Forelimb muscle (tissue), 1 donor: ENCODE measurements at regions not wholly inside any gene's neighbourhood (a gene's known extent, or its start where the extent isn't known, plus 50 kb on each side); places are given as distances from the start of the nearest gene placed in this dataset.

Experiments used
- DNase-seq: peaks from one replicate; pipeline ENCODE4 v3.0.0-alpha.2; 2013; ENCODE audit warnings: low read depth

- DNase-seq: no peak
These were observed 244.2 kb upstream of the ZNF507 start for GRCh38 chr19:32101206-32101605.

GRCh38 chr19:32103541-32103940 is 241.9 kb upstream of the ZNF507 start:
- no peak for DNase-seq

- DNase-seq: no peak
These were observed 241.1 kb upstream of the ZNF507 start for GRCh38 chr19:32104153-32104849.

DNA sequence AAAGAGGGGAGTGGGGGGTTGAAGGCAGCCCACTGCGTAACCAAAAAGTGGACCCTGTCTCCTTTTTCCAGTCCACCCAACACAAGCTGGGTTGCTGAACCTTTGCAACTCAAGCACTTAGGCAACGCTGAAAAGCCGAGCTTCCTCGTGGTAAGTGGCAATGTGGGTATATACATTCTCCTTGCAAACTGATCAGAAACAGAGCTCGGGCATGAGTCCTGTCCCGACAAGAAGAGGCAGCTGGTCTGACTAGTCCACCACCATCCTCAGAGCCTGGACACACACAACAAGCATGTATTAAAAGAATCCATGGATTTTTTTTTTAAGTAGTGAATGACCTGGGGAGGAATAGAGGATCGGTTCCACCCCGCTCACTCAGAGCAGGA is 240.6 kb upstream of the ZNF507 start:
- no peak for DNase-seq

DNA sequence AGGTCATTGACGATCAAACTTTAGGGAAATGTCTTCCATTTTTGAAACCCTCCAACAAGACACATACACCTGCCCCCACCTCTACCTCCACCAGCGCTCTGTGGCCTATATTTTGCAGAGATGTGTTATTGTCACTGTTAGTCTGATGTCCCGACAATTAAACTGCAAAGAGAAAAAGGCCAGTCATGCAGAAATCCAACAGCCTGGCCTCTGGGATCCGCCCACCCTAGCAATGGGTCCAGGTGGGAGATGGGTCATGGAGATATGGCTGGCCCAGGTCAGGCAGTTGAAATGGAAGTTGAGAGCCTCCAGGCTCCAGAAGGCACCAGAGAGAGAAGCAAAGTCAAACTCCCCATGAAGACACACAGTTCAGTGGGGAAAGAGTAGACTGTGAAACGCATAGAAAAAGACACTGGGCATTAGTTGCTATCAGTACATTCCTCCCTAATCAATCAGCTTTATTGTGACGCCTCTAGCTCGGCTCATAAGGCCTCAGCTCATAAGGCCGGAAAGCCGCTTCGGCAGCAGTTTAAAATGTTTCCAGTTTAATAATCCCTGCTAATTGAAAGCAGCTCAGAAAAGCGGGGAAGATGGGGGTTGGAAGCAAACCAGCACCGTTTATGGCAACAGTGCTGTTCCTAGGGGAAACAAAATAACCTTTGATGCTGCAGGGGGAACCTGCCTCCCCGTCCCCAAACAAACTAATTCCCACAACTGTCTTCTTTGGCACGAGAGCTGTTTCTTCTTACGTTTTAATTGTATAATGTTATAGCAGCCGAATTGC is 239.7 kb upstream of the ZNF507 start:
- DNase-seq: no peak

- DNase-seq: no peak
These were observed 223.2 kb upstream of the ZNF507 start for GRCh38 chr19:32122258-32122657.

DNA sequence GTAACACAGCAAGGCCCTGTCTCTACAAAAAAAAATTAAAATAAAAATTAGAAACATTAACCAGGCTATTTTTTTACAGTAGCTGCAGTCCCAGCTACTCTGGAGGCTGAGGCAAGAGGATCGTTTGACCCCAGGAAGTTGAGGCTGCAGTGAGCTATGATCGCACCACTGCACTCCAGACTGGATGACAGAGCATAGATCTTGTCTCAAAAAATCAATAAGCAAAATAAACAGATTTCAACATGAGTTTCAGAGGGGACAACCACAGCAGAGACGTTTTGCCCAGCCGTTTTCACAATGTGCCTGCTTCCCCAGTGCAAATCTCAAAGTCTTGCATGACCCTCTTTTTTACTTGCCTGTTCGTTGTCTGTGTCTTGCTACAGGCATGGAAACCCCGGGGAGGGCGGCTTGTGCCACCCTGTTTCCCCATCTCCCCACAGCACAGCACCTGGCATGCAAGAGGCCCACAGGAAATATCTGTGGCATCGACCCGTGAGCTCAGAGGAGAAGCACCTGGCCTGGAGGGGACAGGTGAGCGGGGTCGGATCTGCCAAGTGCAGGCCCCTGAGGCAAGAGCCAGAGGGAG is 222.0 kb upstream of the ZNF507 start:
- no peak for DNase-seq

GRCh38 chr19:32124585-32124984 is 220.8 kb upstream of the ZNF507 start:
- no peak for DNase-seq

DNA sequence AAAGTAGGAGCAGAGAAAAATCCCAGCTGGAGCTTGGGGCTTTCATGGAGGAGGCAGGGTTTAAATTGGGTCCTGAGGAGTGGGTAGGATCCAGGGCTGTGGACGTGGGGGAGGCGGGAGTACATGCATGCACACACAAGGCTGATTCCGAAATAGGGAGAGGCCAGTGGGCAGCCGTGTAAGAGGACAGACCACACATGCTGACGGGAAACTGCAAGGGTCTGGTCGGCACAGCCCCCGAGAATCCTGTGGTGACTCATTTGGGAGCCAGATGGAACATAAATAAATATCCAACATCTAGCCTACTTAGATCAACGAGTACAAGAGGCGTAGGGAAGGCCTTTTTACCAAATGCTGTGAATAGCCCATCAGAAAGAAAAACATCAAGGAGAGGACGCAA is 216.3 kb upstream of the ZNF507 start:
- DNase-seq: no peak

GRCh38 chr19:32130332-32130731 is 215.1 kb upstream of the ZNF507 start:
- DNase-seq: peak; percentile 44

DNA sequence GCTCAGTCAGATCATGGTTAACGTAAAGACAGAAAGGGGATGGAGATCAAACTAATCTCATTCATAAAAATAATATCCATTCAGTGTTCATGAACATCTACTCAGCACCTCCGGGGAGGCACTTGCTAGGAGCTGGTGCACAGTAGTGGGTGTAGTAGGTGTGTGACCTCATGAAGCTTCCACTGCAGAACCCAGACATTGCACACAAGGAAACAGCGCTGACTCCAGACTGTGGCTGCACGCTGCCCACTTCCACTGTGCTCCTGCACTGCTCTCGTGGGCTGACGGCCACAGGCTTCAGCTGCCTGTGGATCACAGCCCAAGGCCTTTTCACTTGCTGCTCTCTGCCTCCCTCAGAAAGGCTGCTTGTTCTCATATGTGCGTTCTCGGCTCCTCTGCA is 214.4 kb upstream of the ZNF507 start:
- peak; percentile 6 for DNase-seq

GRCh38 chr19:32138416-32138815 is 207.0 kb upstream of the ZNF507 start:
- DNase-seq: no peak

GRCh38 chr19:32141840-32142511 is 203.4 kb upstream of the ZNF507 start:
- no peak for DNase-seq

DNA sequence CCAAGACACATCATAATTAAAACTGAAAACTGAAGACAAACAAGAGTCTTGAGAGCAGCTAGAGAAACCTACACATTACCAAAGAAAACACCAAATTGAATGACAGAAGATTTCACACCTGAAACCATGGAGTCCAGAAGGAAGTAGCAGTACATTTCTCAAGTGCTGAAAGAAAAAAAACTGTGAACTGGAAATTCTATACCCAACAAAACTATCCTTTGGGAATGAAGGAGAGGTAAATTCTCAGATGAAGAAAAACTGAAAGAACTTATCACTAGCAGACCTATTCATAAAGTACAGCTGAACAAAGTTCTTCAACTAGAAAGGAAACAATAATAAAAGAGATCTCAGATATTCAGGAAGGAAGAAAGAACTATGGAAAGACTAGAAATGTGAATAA is 198.7 kb upstream of the ZNF507 start:
- DNase-seq: no peak

GRCh38 chr19:32150605-32151004 is 194.8 kb upstream of the ZNF507 start:
- no peak for DNase-seq

- DNase-seq: no peak
These were observed 191.0 kb upstream of the ZNF507 start for GRCh38 chr19:32154418-32154817.

GRCh38 chr19:32164384-32164992 is 180.9 kb upstream of the ZNF507 start:
- no peak for DNase-seq

DNA sequence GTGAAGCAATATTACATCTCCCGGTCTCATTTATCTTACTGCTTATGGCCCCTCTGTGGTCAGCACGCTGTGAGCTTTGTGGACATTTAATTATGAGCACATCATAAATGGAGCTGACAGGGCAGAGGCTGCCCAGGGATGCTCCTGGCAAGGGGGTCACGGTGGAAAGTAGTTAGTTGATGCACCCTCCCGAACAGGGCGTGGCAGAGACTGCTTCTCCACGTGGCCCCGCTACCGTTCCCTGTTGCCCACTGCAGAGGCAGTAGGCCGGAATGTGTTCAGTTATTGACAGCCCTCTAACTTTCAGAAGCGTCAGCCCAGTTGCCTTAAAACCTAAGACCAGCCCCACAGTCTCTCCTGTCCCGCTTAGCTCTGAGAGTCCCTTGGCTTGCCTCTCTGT is 180.3 kb upstream of the ZNF507 start:
- no peak for DNase-seq

DNA sequence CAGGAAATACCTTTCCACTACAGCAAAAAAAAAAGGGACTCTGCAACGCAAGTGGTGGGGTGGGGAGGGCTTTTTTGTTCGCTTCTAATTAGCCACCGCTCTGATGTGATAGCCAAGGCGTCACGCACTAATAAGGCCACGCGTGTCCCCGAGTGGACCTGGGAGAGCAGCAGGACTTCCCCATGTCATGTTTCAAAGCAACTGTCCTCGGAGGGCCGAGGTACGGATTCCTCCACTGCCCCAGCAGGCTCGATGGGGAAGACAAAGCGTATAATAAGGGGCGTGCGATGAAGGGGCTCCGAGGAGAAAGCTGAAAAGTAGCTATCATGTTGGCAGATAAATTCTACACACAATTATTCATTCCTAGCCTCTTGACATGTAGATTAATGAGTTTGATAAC is 179.7 kb upstream of the ZNF507 start:
- no peak for DNase-seq

DNA sequence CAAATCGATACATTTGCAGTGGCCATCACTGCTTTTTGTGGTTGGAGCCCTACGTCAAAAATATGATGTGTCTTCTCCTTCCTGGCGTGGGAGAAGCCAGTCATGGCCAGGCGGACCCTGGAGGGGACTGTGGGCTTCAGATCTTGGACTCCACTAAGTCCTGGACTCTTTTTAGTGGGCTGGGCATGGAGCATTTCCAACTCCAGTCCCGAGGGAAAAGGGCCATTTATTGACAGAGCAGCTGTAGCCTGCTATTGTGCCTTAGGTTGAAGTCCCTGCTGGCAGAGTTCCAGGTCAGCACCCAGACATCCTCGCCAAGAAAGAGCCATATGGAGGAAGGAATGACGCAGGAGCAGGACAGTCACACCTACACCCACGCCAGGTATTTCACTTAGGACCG is 179.2 kb upstream of the ZNF507 start:
- DNase-seq: no peak

DNA sequence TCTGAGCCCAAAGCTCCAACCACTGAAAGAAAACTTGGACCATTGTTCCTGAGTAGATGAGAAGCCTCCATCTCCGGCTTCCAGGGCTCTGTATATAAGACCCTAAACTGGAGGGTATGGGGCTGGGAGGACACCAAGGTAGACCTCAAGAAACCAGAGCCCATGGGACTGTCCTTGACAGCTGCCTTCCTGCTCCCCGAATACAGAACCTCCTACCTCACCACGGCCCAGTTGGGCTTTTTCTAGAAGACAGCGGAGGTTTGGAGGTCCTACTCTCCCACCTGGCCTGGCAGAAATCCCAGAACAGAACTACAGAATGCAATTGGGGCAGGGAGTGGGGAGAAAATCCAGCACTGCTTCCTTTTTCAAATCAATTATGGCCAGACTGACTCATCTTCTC is 177.3 kb upstream of the ZNF507 start:
- DNase-seq: no peak

DNA sequence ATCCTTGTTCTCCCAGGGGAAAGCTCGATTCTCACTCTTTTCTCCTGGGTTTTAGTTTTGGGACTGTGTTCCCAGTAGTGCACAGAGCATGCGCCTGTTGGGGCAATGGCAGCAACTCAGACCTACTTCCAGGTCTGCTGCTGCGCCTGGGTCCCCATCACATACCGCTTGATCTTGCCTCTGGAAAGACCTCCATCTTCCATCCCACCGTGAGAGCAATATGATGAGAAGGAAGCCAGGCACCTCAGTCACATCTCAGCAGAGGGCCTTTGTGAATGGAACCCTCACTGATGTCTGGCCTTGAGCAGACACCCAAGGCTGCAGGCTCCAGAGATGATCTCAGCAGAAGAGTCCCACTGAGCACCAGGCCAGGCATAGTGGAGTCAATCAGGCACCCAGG is 176.8 kb upstream of the ZNF507 start:
- DNase-seq: no peak
